GM18870 (cell line): ENCODE measurements at regions not wholly inside any gene's neighbourhood (a gene's known extent, or its start where the extent isn't known, plus 50 kb on each side); places are given as distances from the start of the nearest gene placed in this dataset.
"Not testable (repeated sequence)": the region's sequence is repeated elsewhere in the genome, so short reads cannot be mapped to it uniquely, and the experiment has no call there.

Experiments
- ATAC-seq: cut with Tn5 transposase; IDR thresholded peaks from one replicate; pipeline ENCODE4 v1.9.1; 2021; ENCODE audit warnings: moderate library complexity; ENCODE audit not compliant: unreplicated experiment

DNA sequence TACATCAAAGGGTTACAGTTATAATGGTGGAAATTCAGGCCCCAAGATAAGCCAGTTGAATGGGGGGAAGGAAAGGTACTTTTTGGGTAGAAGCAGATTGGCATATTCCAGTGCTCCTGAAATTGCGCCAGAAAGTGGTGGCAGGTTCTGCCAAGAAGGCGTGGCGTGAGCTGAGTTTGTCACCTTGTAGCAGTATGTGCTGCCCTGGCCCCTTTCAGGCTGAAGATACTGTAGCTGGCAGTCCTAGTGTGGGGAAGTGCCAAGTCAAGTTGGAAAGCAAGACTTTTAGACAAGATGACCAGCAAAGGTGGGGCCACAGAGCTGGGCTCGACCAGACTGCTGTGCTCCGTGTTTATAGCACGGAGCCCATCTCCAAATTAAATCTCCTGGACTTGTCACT lies 133.6 kb upstream of the GLRA1 start:
- no peak for ATAC-seq

DNA sequence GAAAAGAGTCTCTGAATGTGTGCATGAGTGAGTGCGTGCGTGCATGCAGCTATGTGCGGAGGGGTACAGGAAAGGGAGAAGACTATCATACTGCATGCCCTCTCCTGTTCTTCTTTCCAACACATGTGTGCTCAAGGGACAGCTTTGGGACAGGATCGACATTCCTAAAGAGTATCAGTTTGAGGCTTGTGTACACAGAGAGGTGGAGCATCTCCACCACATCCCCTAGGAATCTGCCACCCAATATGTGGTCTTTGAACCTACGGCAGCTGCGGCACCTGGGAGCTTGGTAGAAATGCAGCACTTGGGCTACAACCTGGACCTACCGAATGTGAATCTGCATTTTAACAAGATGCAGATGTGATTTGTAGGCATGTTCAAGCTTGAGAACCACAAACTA lies 132.3 kb upstream of the GLRA1 start:
- ATAC-seq: no peak

DNA sequence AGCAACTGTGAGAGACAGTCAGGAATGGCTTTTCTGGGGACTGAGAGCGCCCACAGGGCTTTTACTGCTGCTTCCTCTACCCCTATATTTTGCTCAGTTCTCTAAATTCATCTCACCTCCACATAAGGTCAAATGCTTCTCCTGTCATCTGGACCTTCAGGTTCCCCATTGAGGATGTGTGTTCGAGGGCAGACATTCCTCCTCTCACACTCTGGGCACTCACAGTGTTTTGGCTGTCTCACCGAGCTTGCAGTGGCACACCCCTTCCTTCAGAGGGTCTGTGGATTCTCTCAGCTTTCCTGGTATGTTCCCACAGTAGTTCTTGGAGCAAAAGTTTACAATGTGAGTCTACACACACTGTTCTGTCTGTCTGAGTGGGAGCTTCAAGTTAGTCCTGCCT lies 127.8 kb upstream of the GLRA1 start:
- no peak for ATAC-seq

DNA sequence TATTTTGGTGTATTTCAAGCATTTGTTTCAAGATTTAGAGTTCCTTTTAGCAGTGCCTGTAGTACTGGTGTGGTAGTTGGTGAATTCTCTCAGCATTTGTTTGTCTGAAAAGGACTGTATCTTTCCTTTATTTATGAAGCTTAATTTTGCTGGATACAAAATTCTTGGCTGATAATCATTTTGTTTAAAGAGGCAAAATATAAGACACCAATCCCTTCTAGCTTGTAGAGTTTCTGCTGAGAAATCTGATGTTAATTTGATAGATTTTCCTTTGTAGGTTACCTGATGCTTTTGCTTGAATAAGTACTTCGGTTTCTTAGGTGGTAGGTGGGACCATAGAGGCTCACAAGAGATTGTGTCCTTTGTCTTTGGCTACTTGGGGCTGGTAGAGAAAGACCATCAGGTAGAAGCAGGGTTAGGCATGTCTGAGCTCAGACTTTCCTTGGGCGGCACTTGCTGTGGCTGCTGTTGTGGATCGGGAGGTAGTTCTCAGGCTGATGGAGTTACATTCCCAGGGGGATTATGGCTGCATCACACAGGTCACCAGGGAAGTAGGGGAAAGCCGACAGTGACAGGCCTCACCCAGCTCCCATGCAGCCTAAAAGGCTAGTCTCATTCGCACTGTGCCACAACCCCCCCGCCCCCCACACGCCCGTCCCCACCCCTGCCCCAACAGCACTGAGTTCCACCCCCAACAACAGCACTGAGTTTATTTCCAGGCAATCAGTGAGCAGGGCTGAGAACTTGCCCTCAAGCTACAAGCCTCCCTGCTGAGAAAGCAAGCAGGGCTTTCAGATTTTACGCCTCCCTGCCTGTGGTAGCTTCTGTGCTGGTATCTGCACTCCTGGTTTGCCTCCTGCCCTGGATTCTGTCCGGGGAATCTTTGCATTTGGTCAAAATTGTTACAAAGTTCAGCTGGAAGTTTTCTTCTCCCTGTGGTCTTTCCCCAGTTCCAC lies 127.1 kb upstream of the GLRA1 start:
- no peak for ATAC-seq

DNA sequence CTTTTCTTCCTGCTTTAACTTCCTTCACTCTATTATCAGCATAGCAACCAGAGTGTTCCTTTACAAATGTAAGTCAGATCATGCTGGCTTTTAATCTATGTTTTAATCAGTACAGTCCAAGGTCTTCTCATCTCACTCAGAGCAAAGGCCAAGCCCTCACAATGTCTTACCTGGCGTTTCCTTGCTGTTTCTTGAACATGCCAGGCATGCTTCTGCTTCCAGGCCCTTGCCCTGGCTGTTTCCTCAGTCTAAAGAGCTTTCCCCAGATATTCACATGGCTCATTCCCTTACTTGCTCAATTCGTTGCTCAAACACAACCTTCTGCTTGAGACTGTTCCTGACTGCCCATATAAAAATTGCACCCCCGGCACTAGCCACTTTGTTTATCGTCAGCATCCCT lies 121.7 kb upstream of the GLRA1 start:
- no peak for ATAC-seq

DNA sequence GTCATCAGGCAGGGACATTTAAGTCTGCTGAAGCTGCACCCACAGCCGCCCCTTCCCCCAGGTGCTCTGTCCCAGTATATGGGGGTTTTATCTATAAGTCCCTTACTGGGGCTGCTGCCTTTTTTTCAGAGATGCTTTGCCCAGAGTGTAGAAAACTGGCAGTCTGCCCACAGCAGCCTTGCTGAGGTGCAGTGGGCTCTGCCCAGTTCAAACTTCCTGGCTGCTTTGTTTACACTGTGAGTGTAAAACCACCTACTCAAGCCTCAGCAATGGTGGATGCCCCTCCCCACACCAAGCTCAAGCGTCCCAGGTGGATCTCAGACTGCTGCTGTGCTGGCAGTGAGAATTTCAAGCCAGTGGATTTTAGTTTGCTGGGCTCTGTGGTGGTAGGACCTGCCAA lies 114.2 kb upstream of the GLRA1 start:
- ATAC-seq: not testable (repeated sequence)

DNA sequence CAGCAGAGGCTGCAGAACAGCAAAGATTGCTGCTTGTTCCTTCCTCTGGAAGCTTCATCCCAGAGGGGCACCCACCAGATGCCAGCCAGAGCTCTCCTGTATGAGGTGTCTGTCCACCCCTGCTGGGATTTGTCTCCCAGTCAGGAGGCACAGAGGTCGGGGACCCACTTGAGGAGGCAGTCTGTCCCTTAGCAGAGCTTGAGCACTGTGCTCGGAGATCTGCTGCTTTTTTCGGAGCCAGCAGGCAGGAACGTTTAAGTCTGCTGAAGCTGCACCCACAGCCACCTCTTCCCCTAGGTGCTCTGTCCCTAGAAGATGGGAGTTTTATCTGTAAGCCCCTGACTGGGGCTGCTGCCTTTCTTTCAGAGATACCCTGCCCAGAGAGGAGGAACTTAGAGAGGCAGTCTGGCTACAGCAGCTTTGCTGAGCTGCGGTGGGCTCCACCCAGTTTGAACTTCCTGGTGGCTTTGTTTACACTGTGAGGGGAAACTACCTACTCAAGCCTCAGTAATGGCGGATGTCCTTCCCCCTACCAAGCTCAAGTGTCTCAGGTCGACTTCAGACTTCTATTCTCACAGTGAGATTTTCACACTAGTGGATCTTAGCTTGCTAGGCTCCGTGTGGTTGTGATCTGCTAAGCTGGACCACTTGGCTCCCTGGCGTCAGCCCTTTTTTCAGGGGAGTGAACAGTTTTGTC lies 101.8 kb upstream of the GLRA1 start:
- not testable (repeated sequence) for ATAC-seq

DNA sequence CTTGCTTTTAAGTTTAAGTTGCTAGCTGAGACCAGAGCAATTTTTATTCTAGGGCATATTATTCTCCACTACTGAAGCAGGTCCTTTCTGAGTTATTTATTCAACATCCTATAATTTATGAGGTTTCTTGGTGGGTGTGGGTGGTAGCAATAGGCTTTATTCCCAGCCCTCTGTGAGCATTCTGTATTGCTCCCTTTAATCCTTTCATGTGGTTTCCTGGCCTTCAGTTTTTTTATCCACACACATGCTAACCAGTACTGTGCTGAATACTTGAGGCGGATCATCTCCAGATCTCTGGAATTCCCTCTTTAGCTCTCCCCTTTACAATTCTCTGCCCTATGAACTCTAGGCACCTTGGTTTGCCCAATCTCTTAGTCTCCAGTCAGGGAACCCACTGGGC lies 91.8 kb upstream of the GLRA1 start:
- ATAC-seq: no peak

DNA sequence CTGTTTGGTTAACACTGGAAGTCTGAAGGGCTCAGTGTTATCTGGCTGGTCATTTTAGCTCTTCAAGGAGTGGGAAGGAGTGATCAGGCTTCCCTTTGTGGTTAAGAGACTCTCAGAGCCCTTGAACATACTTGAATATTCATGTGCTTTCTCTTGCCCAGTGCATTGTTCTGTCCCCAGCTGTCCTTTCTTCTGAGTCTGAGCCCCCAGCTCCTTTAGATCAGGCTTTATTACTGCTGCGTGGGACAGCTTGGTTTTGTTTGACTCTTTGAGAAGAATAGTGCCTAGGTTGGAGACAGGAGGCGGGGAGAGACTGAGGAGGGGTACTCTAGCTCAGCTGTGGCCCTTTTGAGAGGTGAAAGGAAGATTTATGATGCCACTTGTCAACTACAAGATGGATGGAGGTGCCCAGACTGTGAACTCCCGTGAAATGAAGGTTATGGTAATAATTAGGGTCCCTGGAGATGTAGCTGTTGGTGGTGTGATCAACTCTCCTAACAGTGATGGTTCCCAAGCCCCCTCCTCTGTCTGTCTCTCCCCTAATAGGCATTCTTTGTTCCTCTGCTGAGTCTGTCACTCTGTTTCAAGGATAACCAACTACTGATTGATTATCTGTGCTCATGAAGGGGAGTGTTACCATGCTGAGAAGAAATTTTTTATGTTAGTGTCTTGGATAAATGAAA lies 83.1 kb upstream of the GLRA1 start:
- no peak for ATAC-seq

DNA sequence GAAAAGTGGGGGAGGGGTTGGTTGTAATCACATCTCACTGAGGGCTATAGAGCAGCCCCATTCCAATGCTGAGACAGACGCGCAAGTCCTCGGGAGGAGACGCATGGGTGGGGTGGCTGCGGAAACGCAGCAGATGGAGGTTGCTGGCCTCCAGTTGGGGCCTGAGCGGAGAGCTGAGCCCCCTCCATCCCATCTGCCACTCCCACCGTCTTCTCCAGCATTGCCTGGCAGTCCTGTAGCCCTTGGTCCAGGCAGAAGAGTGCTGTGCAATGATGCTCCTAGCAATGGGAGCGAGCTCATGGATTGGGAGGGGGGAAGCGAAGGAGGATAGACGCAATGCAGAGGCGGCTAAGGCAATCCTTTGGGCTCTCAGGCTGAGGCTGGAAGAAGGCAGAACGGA lies 79.4 kb upstream of the GLRA1 start:
- ATAC-seq: no peak
